ENCODE measurements at regions not wholly inside any gene's neighbourhood (a gene's known extent, or its start where the extent isn't known, plus 50 kb on each side); places are given as distances from the start of the nearest gene placed in this dataset.

DNA sequence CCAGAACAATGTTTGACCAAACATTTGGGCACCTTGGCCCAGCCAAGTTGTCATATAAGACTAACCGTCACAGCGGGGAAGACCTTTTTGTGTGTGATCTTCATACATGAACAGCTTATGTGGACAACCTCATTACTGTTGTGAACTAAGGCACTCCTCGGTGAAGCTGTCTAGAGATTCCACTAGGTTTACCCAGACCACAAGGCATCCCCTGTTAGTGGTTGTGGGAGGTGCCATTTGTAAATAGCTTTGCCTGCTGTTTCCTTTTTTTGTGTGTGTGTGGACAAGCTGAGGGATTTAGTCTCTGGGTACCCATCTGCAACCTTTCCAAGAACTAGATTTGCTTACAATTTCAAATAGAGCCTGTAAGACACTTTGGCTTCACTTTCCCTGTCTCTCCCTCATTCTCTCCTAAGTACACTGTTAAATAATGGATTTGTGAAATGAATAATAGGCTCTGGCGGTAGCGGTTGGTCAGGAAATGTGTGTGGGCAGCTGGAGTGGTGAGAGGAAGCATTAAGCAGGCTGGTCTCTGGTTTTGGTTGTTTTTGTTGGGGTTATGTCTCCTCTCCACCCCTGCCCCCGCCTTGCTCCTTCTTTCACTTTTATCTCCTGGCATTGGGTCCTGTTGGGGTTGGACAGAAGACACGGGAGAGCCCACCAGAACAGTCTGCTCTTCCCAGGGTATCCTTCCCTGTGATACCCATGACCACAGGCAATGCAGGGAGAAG is 727.6 kb downstream of the VRK1 start:
- DNase-seq (ENCODE audit: low spot score) = no peak

DNA sequence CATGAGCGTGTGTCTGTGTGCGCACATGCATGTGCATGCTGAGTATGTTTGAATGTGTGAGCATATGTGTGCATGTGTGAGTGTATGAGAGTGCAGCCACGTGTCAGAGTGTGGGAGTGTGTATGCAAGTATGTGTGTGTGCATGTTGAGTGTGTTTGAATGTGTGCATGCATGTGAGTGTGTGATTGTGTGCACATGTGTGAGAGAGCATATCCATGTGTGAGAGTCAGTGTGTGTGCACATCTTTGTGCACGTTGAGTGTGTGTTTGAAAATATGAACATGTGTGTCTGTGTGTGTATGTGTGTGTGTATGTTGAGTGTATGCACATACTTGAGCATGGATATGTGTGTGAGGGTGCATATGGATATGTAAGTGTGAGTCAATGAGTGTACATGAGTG is 730.8 kb downstream of the VRK1 start:
- DNase-seq (ENCODE audit: low spot score) = no peak

DNA sequence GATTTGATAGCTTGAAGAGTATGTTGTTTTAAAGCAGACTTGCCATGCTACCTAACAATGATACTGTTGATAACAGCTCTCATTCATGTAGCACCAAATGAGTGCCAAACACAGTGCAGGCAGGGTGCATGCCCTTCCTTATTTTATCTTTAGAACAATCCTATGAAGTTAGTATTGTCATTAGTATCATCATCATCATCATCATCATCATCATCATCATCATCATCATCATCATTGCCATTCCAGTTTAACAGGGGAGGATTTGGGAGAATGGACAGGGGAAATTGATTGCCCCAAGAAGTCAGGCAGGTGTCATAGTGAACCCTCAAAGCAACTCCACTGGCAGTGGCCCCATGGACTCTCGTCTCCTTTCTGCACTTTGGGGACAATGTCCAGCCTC is 734.9 kb downstream of the VRK1 start:
- no peak for DNase-seq (ENCODE audit: low spot score)

DNA sequence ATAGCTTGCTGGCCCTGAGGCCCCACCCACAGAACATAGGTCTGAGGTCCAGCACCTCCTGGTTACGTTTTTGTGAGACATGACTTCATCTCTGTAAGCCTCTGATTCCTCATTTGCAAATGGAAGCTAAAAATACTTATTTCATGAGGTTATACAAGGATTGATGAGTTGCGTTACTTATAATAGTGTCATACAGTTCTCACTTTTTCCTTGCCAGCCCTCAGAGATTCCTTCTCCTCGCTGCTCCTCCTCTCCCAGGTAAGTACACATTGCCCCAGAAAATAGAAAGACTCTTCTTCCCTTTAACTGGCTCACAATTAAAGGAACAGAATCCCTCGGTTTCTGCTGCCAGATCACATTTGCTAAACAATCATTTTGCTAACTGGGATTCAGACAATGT is 739.2 kb downstream of the VRK1 start:
- no peak for DNase-seq (ENCODE audit: low spot score)

DNA sequence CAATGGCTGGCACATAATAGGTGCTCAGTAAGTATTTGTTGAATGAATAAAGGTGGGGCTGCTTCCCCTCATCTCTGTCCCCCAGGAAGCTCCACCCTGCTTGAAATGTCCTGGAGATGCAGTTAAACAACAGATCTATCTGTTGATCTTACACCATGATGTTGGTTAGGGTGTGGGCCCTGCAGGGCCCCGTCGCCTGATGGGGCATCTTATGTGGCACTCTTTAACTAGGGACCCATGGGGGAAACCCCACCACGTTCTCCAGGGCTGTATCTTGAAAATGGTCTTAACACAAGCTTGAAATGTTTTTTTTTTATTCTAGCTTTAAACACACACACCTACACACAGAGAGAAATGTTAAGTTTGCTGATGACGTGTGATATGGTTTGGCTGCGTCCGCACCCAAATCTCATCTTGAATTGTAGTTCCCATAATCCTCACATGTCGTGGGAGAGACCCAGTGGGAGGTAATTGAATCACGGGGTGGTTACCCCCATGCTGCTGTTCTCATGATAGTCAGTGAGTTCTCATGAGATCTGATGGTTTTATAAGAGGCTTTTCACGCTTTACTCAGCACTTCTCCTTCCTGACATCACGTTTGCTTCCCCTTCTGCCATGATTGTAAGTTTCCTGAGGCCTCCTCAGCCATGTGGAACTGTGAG is 741.7 kb downstream of the VRK1 start:
- no peak for DNase-seq (ENCODE audit: low spot score)

DNA sequence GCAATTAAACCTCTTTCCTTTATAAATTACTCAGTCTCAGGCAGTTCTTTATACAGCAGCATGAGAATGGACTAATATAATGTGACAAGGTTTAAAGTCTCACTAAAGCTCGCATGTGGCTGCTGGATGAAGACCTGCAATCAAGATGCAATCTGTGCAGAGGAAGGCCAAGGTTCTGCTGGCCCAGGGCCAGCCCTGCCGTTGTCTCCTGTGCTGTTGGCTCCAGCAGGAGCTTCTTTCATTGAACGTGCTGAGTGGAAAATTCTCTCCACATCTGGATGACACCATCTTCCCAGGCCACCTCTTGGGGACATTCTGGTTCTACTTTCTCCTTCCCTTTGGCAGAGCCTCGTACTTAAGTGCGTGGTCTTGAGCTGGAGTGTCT is 742.2 kb downstream of the VRK1 start:
- DNase-seq (ENCODE audit: low spot score) = no peak

DNA sequence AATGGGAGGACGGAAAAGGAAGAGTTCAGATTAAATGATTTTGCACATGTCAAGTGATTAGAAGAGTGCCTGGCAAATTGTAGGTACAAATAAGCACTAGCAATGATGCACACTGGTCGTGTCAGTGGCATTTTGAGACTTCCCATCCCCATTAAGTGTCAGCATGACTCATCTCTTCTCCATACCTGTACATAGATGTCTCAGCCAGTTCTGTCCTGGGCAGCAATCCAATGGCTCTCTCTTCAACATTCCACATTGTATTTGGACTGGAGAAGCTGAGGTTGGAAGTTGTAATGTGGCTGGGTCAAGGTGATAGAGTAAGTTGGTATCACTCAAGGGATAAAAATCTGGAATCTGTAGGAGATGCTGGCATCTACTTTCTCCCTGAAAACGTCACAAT is 742.7 kb downstream of the VRK1 start:
- DNase-seq (ENCODE audit: low spot score) = no peak

DNA sequence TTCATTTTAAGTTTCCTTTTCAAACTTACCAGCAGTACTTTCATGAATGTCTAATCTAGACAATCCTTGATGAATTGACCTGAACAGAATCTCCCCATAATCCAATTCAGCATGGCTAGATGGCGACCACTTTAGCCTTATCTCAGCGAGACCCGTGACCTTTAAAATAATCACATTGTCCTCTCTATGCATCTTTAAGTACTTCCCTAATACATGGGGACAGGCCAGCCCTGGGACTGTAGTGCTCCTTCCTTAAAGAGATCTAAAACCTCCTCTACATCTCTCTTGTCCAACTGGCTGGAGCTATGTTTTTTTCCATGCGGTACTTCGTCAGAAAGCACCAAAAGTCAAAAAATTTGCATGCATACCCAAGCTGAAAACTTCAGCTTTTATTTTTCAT is 746.0 kb downstream of the VRK1 start:
- DNase-seq (ENCODE audit: low spot score) = no peak

DNA sequence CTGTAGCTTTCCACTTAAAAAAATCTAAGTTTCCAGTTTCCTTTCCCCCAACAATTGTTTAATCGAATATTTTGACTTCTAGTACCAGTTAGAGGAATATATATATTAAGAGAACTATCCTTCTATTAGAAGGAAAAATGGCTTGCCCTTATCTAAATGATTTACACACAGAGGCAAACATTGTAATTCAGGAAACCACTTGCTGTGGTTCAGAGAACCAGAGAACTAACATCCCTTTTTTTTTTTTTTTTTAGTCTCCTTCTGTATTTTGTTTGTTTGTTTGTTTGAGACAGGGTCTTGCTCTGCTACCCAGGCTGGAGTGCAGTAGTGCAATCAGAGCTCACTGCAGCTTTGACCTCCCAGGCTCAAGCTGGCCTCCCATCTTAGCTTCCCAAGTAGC is 746.6 kb downstream of the VRK1 start:
- no peak for DNase-seq (ENCODE audit: low spot score)

DNA sequence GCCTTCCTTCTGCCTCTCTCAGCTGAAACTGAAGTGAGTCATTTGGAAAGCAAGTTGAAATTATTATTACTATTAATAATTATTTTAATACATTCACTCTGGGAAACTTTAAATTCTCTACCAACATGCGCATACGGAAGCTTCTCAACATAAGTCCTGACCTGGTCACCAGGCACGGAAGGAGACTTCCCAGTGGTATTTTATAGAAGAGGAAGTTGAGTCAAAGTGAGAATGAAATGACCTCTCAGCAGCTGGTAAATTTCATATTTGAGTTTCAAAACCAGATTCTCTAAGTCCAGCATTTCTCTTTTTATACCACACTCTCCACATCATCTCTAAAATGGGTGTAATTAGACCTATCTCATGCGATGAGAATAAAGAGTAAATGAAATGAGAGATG is 747.4 kb downstream of the VRK1 start:
- no peak for DNase-seq (ENCODE audit: low spot score)

DNA sequence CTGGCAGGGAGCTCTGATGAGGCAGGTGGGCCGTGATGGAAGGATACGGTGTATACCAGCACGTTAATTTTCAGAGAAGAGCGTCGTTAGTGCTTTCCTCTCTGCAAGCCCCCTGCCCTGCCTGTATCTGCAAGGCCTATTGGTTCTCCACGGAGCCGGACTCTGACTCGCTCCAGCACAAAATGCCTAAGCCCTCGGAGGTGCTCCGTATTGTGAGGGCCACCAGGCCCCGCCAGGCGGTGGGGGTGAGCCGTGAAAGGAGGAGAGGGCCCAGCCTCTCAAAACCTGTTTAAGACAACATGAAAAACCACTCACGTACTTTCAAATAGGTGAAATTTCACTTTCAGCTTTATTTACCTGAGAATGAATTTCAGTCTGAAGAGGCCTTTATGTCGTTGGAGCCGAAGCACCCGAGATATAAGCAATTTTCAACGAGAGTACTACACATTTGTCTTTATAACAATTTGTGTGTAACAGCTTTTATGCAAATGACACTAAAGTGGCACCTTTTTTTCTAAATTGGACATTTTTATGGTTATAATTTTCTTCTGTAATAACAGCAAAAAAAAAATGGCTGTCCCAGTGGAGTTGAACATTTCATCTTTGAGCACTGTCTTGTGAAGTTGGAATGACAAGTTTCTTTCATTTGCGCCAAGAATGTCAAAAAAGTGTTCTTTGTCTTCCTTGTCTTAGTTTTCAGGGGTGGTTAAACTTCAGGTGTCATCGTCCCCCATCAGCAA is 749.5 kb downstream of the VRK1 start:
- no peak for DNase-seq (ENCODE audit: low spot score)

DNA sequence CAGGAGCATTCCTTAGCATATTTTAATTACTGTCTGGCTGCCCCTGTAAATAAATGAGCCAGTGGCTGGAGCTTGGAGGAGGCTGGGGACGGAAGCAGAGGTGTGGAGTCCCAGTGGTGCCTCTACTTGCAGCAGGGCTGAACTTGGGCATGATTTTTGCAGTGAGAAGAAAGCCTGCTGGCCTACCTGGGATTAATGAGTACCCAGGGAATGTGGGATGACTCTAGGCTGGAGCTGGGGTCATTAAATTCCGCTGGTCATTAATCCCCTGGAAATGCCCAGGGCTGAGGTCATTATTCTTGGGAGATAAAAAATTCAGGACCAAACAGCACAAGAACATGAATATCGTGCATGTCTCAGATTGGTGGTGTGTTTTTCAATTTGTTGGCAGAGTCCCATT is 753.3 kb downstream of the VRK1 start:
- DNase-seq (ENCODE audit: low spot score) = no peak

DNA sequence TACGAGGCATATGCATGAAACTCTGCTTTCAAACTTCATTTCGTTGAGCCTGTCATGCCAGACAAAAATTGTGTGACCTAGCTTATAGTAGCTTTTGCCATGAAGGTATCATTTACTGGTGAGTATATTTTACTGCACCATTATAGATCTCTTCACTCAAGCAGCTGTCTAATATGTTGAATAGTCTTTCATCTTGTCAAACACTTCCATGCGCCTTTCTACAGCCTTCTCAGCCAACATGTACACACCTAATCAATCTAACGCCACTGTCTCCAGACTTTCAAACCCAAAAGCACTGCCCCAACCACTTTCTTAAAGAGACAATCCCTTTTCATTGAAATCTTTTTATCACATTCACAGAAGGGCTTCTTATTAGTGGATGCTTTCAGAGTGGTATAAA is 757.4 kb downstream of the VRK1 start:
- DNase-seq (ENCODE audit: low spot score) = no peak

DNA sequence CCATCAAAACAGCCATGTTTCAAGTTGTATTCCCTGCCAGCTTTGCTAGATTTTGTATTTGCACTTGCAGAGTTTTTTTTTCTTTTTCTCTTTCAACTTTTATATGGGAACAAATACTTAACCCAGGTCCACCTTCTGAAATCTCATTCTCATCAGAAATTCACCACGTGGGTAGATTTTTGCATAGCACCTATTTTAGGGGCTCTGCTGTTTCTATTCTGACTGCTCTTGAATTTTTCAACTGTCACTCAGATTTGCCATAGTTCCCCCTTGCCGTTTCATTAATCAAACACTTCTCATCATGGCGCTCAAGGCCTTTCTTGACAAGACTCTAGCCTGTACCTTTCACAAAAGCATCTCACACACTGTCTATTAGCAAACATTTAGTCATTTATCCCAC is 767.2 kb downstream of the VRK1 start:
- no peak for DNase-seq (ENCODE audit: low spot score)

DNA sequence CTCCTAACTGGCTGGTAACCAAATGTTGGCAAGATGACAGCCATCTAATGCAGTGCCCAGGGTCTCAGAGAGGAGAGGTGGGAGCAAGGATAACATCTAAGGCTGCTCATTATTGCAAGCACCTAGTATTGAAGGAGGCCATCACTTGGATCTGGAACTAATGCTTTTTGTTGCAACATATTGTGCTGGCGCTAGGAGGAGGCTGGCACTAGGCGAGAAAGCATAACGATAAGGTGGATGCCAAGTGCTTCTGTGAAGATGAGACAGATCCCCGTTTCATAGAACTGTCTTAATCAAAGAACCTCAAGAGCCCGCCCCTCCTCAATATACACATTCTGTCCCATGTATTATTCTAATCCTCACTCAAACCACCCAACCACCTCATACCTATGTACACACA is 774.0 kb downstream of the VRK1 start:
- DNase-seq (ENCODE audit: low spot score) = no peak

DNA sequence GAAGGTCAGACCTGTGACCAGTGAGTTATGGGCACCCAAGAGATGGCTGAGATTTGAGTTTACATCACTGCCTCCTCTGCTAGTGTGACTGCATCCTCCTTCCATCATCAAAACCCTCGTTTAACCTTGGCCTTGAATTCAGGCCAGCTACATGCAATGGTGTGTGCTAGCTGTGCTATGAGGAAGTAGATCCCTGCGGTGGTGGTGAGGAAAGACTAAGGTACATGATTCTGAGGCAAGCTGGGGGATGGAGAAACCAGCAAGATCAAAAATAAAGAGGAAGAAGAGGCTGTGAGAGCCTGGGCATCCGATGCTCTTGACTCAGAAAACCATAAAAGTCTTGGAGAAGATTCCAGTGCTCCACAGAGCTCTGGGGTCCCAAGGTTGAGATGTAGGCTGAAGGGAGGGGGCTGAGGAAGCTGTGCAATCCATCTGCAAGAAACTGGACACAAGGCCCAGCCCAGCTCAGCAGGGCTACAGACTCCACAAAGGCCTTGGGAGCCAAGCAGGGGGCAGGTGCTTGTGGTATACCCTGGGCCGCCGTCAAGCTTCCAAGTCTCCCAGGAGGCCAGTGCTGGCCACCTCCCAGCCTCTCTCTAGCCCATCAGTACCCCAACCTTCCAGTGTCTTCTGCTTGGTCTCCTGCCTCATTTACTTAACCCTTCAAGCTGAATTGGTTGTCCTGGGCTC is 774.8 kb downstream of the VRK1 start:
- DNase-seq (ENCODE audit: low spot score) = no peak

DNA sequence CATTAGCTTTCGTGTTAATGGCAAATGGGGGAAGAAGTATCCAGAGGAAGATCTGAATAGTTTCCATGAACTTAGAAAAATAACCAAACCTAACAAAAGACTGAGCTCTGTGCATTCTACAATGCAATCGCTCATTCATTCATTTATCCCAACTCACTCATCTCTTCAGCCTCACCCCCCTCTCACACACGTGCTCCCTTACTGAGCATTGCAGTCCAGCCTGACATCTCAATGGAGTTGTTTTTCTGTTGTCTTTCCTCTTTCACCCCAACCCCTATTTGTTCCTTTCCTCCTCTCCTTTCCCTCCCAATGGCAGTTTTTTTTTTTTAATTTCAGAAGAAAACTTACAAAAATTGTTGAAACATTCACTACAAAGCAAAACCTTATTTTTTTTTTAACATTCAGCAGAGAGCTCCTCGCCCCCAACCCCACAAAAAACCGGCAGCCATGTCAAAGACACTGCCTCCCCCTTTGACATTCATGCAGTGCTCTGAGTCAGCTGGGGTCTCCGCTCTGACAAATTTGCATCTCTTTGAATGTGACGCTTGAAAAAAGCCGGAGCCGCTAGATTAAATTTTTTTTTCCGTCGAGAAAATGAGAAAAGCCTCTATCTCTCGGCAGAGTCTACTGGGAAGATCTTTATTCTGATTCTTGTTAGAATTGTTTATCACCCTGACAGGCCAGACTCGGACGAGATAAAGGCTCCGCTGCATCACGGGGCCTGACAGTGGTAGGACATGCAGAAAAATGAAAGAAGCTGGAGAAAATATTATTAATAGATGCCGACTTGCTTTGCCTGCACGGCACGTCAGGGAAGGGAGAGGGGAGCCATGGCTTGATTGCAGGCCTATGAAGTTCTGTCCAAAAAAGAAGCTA is 775.6 kb downstream of the VRK1 start:
- DNase-seq (ENCODE audit: low spot score) = no peak

DNA sequence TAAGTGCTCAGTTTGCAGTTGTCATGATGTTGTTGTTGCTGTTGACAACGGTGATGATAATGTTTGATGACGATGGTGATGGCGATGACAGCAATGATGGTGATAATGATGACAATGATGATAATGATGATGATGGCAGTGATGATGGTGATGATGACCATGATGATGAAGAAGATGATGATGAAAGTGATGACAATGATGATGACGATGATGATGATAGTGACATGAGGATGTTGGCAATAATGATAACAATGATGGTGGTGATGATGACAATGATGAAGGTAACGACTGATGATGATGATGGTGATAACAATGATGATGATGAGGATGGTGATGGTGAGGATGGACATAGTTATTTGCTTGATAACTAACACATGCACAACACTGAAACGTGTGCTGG is 778.5 kb downstream of the VRK1 start:
- DNase-seq (ENCODE audit: low spot score) = no peak

DNA sequence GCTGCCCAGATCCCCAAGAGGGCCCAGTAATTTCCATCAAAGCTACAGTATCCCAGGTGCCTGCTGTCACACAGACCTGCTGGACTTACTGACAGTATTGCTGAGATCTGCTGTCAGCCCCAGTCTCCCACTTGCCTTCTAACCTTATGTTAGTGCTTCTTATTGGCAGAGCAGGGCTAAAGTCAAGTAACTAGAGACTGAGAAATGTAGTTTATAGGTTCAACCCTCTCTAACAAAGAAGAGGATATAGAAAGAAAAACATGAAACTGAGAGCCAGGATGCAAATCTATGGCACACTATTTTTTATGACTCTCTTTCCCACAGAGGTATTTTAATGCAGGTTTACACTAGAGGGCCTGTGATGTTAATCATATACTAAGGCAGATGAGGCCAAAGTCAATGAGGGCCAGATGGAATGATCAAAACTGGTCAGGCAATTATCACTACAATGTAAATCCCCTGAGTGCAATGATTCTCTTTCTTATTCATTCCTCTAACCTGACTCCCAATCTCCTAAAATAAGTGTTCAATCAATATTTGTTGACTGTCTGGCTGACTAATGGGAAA is 781.9 kb downstream of the VRK1 start:
- DNase-seq (ENCODE audit: low spot score) = no peak

DNA sequence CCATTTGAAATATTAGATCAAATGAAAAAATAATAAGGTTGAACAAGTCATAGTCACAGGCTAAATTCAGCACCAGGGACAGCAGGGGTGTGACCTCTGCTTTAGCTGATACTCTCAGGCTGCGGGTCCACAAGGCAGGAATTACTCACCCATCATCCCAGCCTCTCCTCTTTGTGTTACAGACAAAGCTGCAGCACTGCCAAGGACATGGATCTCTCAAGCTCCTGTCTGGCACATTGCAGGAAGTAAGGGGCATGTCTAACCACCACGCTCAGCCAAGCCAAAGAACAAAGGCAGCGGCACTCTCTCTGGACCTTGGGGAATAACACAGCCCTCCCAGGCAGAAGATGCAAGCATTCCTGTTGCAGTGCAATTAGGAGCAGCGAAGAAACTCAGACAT is 783.8 kb downstream of the VRK1 start:
- no peak for DNase-seq (ENCODE audit: low spot score)

DNA sequence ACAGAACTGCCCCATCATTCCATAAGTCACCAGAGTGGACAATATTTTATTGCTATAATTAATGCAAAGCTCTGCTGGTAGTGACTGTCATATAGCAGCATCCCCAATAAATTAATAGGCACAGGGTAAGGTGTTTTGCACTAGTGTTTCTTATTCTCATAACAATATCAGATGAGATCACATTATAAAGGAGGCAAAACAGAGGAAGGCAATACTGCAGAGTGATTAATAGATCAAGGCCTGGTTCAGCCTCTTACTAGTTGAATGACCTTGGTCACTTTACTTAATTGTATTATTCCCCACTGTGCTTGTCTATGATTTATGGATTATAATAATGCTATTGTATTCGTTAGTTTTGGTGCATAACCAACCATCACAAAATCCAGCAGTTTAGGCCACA is 784.8 kb downstream of the VRK1 start:
- no peak for DNase-seq (ENCODE audit: low spot score)

DNA sequence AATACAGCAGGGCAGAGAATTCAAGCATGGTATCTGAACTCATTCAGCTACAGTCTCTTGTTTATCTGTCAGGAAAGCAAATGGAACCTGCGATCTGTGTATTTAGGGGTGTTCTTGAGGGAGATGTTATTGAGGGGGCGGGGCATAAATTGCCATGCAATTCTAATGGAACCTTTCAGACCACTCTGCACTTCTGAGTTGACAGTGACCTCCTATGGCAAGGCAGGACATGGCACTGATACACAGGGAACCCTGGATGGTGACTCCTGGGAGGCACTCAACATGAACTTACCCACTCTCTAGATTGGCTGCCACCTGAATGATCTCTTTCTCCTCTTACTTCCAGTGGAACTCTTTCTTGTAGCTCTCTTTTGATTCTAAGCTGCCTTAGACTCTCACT is 787.3 kb downstream of the VRK1 start:
- no peak for DNase-seq (ENCODE audit: low spot score)

Data from AG08395 (cell line).